Activated CD4-positive, alpha-beta T cell treated with anti-CD3 and anti-CD28 coated beads, Interleukin-2, amount 50 U/mL, for 48 hours (primary cell): ENCODE measurements at regions not wholly inside any gene's neighbourhood (a gene's known extent, or its start where the extent isn't known, plus 50 kb on each side); places are given as distances from the start of the nearest gene placed in this dataset.

Experiments used
- DNase-seq, 2 experiments: peaks; one replicate each; pipeline ENCODE4 v3.0.0-alpha.2; 2020

DNA sequence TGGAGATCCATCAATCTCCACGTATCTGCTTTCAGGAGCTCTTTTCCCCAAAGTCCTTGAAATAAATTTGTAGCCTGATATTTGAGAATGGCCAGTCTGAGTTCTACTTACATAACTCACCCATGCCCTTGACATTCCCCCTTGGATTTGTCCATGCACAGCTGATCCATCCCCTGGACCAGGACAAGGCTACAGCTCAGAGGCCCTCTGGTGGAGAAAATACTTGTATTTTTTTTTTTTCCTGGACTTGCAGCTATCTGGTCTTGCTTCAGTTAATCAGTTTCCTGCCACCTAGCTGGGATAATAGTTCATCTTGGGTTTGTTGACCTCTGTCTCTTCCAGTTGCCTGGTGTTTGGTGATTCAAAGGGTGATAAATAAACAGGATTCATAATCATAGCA lies 467.6 kb downstream of the DHX35 start:
- DNase-seq = no peak

DNA sequence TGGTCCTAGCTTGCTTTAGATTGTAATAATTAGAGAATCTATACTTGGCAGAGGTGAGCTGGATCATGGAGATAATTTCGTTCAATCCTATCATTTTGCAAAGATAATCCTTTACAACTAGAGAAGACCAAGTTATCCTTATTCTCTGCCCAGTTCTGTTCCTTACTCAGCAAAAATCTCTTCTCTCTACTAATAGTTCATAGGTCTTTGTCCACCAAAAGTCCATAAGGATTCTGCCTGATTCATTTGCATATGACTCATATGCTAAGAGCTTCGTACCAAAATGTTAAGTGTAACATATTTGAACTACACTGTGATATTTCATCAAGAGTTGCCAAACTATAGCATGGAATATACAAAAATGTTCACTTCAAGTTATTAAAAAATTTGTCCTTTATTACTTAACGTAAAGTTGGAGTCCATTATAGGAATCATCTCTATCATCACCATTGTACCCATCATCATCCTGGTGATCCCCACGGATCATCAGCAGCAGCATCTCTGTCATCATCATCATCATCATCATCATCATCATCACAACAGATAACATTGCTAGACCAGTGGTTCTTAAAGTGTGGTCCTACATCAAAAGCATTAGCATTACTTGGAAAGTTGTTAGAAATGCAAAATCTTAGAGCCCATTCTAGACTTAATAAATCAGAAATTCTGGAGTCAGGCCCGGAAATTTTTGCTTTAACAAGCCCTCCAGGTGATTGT lies 463.0 kb downstream of the DHX35 start:
- DNase-seq = no peak

DNA sequence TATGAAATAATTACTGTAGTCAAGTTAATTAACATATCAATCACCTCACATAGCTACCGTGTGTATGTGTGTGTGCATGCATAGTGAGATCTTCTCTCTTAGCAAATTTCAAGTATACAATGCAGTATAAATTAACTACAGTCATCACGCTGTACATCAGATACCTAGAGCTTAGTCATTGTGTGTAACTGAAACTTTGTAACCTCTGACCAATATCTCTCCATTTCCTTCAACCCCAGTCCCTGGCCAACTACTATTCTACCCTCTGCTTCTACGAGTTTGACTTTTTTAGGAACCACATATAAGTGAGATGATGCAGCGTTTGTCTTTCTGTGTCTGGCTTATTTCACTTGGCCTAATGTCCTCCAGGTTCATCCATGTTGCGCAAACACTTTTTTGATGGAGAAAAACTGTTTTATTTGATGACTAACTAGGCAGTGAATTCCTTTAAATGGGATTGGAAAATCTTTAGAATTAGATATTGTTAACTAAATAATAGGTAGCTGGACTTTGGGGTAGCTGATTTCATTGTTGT lies 459.5 kb downstream of the DHX35 start:
- no peak for DNase-seq

DNA sequence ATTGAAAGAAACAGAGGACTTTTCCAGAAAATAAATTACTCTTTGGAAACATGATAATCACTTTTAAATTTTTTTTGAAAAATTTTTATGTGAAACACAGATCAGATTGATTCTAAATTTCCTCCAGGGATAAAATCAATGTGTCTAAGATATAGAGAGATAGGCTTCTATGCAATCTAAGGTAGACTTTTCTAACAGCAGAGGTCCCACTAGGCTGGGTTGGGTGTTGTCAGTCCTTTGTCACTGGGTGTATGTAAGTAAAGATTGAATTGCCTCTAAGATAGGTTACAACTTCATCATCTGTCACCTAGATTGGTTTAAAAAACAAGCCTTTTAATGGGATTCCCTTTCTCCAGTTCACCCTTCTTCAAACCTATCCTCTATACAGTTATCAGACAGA lies 449.9 kb downstream of the DHX35 start:
- no peak for DNase-seq

DNA sequence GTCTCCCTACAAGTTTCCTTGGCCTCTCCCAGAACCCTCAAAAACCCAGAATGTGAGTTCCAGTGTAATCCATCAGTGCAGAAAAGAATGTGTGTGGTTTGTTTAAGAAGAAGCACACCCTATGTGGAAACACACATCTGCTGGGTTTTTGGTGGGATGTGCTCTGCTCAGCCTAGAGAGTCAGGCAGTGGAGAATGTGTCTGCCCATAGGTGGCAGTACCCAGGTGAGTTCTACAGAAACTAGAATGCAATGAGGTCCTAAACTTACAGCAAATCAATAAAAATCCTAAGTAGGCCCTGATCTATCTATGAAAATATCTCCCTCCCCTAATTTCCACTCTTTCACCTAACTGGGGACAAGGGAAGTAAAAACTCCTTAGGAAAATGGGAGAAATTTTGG lies 437.3 kb downstream of the DHX35 start:
- no peak for DNase-seq

DNA sequence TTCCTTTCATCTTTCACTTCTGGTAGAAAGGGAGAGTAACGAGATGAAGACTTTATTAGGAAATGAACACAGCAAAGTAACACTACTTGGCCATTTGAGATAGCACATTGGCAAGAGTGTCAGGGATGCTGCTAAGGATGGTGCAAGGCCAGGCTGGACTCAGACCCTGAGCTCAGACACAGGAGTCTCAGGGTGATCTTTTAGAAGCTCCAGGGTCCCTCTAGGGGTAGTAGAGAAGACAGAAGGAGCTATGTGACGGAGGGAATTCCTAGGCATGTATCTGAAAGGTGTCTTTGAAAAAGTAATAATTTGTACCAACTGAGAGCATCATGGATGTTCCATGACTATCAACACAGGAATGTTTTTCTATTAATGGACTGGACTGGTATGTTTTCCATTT lies 436.5 kb downstream of the DHX35 start:
- DNase-seq = no peak

DNA sequence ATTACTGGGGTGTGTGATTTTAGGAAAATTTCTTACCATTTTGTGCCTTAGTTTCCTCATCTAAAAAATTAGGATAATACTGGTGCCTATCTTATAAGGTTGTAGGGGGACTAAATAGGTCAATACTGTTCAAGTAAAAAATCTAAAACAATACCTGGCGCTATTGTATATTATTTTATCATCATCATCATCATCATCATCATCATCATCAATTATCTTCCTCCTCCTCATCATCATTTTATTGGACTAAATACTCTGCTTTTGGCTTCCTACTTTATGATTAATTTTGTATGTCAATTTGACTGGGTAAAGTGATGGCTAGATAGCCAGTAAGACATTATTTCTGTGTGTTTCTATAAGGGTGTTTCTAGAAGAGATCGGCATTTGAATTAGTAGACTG lies 435.5 kb downstream of the DHX35 start:
- DNase-seq = no peak

DNA sequence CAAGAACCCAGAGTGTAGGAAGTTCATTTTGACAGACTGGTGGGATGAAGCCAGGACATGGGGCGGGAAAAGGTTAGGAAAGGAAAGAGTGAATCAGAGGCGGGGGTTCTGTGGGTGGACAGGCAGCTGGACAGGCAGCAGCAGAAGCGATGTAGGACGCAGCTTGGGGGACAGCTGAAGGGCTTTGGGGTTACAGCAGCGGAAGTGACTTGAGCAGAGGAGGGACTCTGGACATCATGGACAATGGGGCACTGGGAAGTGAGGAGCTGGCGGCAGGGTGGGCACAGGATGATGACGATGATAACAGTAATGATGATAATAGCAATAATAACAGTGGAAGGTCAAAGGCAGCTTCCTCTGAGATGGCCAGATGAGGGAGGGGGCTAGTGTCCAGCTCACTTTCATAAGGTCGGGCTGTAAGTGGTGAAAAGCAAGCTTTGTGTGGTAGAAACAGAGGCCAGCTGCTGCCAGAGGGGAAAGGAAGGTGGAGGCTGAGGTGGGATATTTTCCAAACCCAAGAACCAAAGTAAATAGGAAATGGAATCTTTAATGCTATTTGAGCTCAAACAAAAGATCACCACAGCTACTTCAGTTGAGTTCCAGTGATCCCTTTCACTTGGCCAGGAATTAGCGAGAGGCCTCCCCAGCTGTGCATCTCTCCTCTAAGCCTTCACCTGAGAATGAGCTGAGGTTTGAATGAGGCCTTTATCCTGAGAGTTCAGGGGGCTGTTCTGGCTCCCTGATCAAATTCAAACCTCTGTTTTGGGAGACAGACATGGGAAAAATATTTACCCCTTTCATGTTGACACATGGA lies 433.5 kb downstream of the DHX35 start:
- no peak for DNase-seq

DNA sequence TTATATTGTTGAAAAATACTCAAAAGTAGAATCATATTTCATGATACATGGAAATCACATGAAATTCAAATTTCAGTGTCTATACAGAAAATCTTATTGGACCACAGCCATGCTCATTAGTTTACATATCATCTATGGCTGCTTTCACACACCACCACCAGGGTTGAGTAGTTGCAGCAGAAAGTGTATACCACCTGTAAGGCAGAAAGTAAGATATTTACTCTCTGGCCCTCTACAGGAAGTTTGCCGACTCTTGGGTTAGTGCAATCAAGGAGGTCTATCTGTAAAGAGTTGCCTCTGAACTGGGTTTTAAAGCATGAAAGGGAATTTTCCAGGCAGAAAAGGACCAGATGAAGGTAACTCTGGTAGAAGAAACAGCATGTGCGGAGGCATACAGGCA lies 432.3 kb downstream of the DHX35 start:
- no peak for DNase-seq

DNA sequence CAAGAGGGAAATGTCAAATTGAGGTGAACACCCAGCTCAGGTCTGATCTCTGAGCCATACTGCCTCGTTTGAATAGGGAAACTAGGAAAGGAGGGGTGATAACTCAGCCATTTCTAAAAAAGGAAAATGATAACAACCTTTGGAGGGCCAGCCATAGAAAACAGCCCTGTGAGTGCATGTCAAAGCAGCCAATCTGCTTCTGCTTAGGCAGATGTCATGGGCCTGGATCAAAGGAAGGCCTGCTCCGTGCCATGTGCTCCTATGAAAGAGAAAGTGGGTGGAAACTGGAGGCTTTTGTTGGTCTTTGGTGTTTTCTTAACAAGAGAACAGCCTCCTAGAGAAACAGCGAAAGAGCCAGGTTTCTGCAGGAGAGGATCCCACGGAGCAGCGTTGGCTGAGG lies 428.0 kb downstream of the DHX35 start:
- no peak for DNase-seq

DNA sequence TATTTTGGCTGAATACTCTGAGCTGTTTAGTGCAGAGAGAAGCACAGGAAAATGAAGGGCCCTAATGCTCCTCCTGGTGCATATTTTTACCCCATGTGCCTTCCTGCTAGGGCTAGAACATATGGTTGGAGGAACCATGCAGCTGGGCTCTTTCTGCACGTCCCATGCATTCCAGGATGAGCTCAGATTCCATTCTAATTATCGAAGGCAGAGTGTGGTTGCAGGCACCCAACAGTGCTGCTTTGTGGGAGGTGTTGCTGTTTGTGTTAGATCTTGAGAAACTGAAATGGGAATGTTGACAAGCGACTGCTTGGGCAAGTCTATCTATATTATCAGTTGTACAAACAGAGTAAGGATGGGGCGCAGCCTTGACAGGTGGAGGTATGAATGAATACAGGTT lies 419.5 kb downstream of the DHX35 start:
- no peak for DNase-seq

DNA sequence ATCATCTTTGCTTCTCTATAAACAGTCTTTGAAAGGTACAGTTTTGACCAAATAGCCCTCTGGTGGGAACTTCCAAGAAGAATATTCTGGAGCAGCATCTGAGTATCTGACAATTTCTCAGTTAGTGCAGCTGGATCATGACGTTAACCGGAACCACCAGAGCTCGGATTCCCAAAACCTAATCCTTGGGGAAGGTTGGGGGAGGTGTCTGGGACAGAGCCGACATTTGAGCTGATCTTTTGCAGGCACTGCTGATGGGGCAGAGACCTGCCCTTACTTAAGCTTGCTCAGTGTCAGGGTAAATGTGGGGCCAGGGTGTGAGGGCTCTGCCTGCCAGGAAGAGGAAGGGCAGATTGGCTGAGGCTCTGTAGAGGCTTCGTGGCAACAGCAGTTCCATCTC lies 416.6 kb downstream of the DHX35 start:
- no peak for DNase-seq

DNA sequence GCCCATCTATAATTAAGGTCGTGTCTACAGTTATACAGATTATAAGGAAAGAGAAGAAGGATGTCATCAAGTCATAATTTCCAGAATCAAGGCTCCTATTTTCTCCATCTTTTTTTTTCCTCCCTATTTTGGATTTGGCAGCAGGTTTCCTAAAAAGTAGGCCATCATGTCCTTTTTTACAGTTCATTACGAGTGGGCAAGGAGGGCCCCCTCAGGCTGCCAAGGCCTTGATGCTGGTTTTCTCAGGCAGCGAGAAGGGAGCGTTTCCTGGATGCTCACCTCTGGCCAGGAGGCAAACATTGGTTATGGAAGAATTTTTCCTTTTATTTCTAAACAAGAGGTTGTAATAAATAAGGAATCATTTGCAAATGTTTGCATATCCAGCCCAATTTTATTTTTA lies 414.6 kb downstream of the DHX35 start:
- no peak for DNase-seq

DNA sequence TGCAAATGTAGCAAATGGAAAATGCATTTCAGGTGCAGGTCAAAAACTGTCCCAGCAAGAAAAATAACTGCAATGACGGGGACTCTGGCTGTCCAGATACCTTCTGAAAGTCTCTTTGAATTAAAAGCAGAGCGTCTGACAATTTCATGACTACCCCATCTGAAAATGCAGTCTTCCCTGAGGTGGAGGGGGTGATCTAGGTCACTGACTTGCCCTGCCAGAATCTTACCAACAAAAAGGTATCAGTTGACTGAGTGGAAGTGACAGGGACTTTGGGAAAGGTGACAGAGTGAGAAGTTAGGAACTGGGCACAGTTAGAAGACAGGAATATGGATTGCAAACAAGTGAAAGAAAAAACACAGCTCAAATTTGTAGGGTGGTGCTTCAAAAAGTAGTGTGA lies 402.2 kb downstream of the DHX35 start:
- DNase-seq = no peak

DNA sequence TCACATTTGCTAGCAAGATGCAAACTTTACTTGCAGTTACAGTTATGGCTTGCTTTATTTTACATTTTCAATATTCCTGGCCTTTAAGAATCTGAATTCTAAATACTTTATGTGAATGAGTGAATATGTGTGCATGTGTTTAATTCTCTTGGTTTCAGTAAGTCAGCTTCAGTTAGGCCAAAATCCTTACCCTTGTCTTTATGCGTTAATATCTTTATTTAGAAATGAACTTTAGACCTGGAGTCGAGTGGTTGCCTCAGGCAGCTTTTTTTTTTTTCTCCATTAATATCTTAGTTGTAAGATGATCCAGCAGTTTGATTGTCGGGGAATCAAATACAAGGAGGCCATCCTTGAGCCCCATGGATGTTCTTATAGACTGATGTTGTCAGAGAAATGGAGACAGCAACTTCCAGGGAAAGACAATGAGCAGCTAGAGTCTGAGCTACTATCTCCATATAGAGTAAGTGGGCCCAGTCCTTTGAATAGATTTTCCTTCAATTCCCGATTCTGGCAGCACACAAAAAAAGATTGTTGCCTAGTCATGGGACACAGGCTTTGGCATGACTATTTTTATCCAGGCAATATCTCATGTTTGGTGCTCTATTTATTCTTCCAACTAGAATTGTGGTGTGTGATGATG lies 398.0 kb downstream of the DHX35 start:
- DNase-seq = no peak

DNA sequence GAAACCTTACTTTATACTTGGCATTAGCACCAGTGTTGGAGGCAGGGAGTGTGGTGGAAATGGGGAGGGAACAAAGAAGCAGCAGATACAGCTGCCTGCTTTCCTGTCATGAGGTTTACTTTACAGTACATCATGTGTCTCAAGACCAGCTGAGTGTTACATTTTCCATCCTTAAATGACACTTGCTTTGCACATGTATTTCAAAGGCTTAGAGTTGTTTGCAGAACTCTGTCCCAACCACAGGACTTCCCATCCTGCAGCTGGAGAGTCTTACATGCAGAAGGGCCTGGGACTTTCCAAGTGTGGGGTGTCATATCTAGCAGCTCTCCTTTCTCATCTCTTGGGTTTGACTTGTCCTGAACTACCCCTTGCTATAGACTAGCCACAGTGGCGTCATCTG lies 395.9 kb downstream of the DHX35 start:
- no peak for DNase-seq

DNA sequence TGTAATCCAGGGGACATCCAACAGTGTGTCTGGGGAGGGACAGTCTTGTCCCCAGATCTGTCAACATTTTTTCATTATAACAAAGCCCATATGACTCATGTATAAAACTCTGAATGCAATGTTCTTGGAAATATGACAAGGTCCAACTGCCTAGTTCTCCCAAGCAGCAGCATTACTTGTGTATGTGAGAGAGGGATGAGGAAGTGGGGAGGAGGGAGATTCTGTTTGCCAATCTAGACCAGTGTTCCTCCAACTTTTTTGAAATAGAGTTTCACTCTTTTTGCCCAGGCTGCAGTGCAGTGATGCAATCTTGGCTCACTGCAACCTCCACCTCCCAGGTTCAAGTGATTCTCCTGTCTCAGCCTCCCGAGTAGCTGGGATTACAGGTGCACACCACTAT lies 394.8 kb downstream of the DHX35 start:
- DNase-seq = no peak

DNA sequence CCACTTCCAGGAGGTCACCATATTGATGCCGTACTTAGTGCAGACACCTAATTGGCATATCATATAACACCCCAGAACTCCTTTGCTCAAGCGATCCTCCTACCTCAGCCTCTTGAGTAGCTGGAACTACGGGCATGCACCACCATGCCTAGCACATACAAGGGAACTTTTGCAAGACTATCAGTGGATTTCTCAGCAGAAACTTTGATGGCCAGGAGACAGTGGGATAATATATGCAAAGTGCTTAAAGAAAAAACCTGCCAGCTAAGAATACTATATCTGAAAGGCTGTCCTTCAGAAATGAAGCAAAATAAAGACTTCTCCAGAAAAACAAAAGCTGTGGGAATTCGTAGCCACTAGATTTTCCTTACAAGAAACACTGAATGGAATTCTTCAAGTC lies 387.1 kb downstream of the DHX35 start:
- DNase-seq = no peak

DNA sequence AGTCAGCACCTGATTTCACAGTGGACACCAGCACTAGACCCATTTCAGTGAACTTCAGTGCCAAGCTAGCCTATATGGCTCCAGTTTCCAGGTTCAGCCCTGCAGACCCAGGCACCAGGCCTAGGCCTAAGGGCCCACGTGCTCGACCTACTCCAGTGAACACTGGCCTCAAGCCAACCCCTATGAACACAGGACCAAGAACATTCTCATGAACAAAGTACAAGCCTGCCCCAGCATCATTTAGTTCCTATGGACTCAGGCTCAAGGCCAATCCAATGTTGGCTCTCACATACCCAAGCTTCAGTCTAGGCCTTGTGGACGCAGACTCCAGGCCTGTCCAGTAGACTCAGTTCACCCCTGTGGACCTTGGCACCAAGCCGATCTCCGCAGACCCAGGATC lies 385.5 kb downstream of the DHX35 start:
- DNase-seq = no peak

DNA sequence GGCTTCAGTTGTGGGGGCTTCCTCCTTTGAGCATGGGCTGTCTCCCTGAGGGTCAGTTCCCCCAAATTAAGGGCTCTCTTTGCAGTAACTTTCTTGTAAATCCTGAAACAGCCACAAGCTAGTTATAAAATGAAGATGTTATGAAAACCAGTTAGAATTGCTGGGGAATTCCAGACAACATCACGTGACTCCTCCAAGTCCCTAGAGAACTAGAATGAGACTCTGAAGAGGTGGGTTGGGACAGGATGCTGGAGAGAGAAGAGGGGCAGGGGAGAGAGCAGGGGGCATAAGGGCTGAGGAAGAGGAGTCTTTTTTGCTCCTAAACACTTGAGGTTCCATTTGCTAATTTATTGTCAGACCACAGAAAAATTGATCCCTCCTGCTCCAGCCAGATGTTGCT lies 380.3 kb downstream of the DHX35 start:
- DNase-seq = no peak

DNA sequence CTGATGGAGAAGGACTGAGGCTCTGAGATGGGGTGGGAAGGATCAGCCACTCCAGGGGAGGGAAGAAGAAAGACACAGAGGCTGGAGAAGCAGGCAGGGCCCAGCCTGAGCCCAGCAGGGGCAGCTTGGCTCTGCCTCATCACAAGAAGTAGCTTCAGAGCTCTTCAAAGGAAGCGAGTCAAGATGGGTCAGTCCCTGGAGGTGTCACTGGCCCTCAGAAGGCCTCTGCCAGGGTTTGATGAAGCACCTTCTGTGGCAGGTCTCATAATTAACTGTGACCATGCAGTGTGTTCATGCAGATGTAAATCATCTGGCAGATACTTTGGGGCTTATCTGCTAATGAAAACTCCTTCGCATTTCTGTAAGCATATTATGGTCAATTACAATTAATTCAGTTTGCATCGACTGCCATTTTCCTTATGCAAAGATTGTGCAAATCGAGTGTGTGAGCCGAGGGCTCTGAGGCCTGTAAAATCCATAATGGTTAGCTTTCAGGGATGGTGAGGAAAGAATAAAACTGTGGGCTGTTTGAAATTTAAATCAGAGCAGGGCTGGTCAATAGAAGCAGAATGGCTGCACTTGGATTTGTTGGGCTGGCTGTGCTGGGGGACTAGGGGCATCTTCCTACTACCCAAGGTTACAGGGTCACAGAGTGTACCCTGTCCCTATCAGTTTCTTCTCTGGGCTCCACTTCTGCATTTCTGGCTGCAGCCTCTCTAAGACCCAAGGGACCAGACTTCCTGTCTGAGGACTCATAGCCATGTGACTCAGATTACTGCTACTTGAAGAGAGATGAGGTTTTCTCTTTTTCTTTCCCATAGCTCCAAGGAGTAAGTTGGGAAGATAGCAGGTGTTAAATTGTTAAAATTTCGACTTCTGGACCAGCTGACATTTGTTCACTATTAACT lies 376.6 kb downstream of the DHX35 start:
- DNase-seq = no peak

DNA sequence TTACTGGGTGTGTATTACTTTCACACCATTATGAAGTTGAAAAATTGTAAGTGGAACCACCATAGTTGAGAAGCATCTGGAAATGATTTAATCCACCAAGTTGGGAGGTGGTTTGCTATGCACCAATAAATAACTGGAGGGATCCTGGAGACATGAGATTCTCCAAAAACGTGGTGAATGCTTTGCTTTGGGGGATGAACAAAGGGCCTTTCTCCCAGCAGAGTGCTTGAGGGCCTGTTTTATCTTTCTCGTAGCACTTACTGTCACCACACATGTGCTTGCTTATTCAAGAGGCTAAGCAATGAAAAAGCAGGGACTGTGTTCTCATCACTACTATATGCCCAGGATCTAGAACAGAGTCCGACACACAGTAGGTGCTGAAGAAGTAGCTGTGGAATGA lies 371.1 kb downstream of the DHX35 start:
- DNase-seq = no peak

DNA sequence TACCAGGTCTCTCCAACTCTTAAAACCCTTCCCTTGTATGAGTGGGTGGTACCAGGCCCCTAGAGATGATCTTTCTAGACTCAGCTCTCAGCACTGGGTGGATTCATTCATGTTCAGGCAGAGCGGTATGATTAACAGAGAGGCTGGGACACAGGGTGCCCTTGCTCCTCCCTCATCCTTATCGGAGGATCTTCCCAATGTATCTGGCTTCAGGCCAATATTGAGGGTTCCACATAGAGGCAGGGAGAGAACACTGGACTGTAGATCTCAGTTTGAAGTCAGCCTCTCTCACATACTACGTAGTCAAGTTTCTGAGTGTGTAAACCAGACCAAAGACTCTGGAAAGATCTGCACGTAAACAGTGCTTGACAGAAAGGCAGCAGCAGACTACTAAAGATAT lies 366.2 kb downstream of the DHX35 start:
- DNase-seq = no peak
